KMS-11 (cell line): ENCODE measurements at regions not wholly inside any gene's neighbourhood (a gene's known extent, or its start where the extent isn't known, plus 50 kb on each side); places are given as distances from the start of the nearest gene placed in this dataset.

Source experiments
- H2AFZ ChIP-seq: fragments of 200-600 bp; sonication (generic); 2 replicates; pipeline ENCODE4 v1.6.1; 2016; ENCODE audit warnings: antibody characterized with exemption, mixed run types, low read depth
- H3K27ac ChIP-seq: fragments of 200-600 bp; sonication (generic); 2 replicates; pipeline ENCODE4 v1.6.1; 2016; ENCODE audit warnings: mild to moderate bottlenecking, mixed run types
- H3K27me3 ChIP-seq: fragments of 200-600 bp; sonication (generic); 2 replicates; pipeline ENCODE4 v1.6.1; 2017; ENCODE audit warnings: mild to moderate bottlenecking, low read depth, mixed run types, moderate library complexity; ENCODE audit not compliant: insufficient read depth
- H3K36me3 ChIP-seq: fragments of 200-600 bp; sonication (generic); 2 replicates; pipeline ENCODE4 v1.6.1; 2017; ENCODE audit warnings: mild to moderate bottlenecking, mixed run types; ENCODE audit not compliant: insufficient read depth
- H3K4me1 ChIP-seq: fragments of 200-600 bp; sonication (generic); 2 replicates; pipeline ENCODE4 v1.6.1; 2016; ENCODE audit warnings: mild to moderate bottlenecking, low read depth, mixed run types; ENCODE audit not compliant: poor library complexity, severe bottlenecking
- H3K4me2 ChIP-seq: fragments of 200-600 bp; sonication (generic); 2 replicates; pipeline ENCODE4 v1.7.0; 2016; ENCODE audit warnings: mild to moderate bottlenecking, mixed run types
- H3K4me3 ChIP-seq: fragments of 200-600 bp; sonication (generic); IDR thresholded peaks from 2 replicates; pipeline ENCODE4 v1.6.1; 2017; ENCODE audit warnings: low read depth, low read length, mixed read lengths; ENCODE audit not compliant: insufficient read depth
- H3K79me2 ChIP-seq: fragments of 200-600 bp; sonication (generic); 2 replicates; pipeline ENCODE4 v1.6.1; 2016; ENCODE audit warnings: low read depth, mixed run types; ENCODE audit not compliant: insufficient read depth
- H3K9ac ChIP-seq: fragments of 200-600 bp; sonication (generic); 2 replicates; pipeline ENCODE4 v1.6.1; 2016; ENCODE audit warnings: mild to moderate bottlenecking, mixed run types
- H4K20me1 ChIP-seq: fragments of 200-600 bp; sonication (generic); 2 replicates; pipeline ENCODE4 v1.6.1; 2016; ENCODE audit warnings: mild to moderate bottlenecking, mixed run types; ENCODE audit not compliant: insufficient read depth
- TF ChIP-seq, protein P1 (sequence below): fragments of 200-600 bp; sonication (generic); conservative IDR thresholded peaks from 2 replicates; pipeline ENCODE4 v1.6.1; 2017; ENCODE audit warnings: low read depth, mild to moderate bottlenecking, antibody characterized with exemption, low read length, moderate library complexity, mixed read lengths

DNA sequence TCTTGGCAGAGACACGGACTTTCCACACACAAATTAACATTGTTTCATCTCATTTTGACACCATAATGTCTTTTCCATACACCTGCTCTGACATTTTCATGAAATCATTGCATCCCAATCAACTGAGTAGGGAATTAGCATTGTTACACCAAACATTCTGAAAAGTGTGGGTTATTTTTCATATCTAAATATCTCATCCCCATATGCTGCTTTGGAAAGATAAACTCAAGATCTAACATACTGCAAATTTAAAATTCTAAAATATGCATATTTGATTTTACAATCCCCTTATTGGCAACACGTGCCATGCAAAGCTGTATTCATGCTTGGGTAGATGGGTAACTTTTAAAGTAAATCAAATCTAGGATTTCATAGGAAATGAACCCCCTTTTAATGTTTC, 242.9 kb downstream of the ZNF516 start:
- Histone ChIP-seq H4K20me1 (no peaks in the 10 kb centered on the region), H3K4me1 (no peaks in the 10 kb centered on the region), H3K79me2 (no peaks in the 10 kb centered on the region), H2AFZ (no peak overlapping the region), H3K4me2 (no peak overlapping the region), H3K27ac (no peak overlapping the region), H3K27me3 (no peaks in the 10 kb centered on the region), H3K36me3 (no peaks in the 10 kb centered on the region), H3K9ac (no peak overlapping the region), H3K4me3 (no peak overlapping the region)
- TF ChIP-seq, protein P1, sequence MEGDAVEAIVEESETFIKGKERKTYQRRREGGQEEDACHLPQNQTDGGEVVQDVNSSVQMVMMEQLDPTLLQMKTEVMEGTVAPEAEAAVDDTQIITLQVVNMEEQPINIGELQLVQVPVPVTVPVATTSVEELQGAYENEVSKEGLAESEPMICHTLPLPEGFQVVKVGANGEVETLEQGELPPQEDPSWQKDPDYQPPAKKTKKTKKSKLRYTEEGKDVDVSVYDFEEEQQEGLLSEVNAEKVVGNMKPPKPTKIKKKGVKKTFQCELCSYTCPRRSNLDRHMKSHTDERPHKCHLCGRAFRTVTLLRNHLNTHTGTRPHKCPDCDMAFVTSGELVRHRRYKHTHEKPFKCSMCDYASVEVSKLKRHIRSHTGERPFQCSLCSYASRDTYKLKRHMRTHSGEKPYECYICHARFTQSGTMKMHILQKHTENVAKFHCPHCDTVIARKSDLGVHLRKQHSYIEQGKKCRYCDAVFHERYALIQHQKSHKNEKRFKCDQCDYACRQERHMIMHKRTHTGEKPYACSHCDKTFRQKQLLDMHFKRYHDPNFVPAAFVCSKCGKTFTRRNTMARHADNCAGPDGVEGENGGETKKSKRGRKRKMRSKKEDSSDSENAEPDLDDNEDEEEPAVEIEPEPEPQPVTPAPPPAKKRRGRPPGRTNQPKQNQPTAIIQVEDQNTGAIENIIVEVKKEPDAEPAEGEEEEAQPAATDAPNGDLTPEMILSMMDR, result no peak

DNA sequence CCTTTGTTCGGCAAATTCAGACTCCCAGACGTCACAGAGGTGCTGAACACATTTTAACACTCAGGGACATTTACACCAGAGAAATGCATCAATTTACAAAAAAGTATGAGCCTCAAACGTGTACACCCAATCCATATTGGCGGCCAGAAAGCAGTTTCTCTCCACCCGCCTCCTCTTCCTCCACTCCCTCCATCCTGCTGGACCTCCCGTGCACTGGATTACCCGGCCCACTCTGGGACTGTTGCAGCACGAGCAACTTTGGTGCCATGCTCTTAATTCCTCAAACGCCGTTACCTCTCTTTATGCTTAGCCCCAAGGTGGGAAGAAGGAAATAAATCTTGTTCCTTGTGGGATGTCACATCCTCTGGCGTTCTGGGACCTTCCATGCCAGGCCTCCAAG, 243.4 kb downstream of the ZNF516 start:
- Histone ChIP-seq H3K79me2 (no peaks in the 10 kb centered on the region), H3K27ac (no peak overlapping the region), H3K36me3 (no peaks in the 10 kb centered on the region), H3K9ac (no peak overlapping the region), H3K27me3 (no peaks in the 10 kb centered on the region), H2AFZ (no peak overlapping the region), H4K20me1 (no peaks in the 10 kb centered on the region), H3K4me3 (no peak overlapping the region), H3K4me2 (no peak overlapping the region), H3K4me1 (no peaks in the 10 kb centered on the region)
- TF ChIP-seq, protein P1, result no peak

DNA sequence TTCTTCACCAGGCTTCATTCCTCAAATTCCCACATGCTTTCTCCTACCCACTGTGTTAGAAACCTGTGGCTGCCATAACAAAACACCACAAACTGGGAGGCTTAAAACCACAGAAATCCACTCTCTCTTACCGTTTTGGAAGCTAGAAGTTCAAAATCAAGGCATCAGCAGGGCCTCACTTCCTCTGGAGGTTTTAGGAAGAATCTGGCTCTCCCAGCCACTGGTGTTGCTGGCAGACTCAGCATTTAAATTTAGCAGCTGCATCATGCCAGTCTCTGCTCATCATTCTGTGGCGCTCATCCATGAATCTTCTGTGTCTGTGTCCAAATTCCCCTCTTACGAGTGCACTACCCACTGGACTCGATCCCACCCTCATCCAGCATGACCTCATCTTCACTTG, 248.5 kb downstream of the ZNF516 start:
- H3K4me1 ChIP-seq, result no peaks in the 10 kb centered on the region
- no peaks in the 10 kb centered on the region for H3K36me3 ChIP-seq

DNA sequence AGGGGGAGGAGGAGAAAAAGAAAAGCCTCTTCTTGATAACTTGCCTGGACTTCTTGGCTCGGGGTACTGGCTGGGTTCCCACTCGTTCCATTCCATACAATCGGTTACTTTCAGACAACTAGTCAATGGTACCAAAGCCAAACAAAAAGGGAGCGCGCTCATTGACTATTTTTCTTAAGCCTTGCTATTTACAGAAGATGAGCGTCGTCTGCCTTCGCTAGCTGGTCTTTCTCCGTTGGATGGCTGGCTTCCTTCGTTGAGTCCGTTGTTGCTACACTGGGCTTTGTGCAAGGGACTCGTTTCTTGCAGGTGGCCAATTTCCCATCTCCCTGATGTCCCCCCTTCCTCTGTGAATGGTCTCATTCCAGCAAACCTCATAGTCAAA, 260.4 kb downstream of the ZNF516 start:
- Histone ChIP-seq H3K4me3 (no peak overlapping the region), H3K9ac (no peak overlapping the region), H3K79me2 (no peaks in the 10 kb centered on the region), H3K36me3 (no peaks in the 10 kb centered on the region), H2AFZ (no peak overlapping the region), H3K27me3 (no peaks in the 10 kb centered on the region), H4K20me1 (no peaks in the 10 kb centered on the region), H3K4me2 (no peak overlapping the region), H3K4me1 (no peaks in the 10 kb centered on the region), H3K27ac (no peak overlapping the region)
- TF ChIP-seq, protein P1, result no peak

More for the DNA sequence above, 248.5 kb downstream of the ZNF516 start:
- no peak overlapping the region for H2AFZ ChIP-seq
- H3K27ac ChIP-seq, result no peak overlapping the region
- no peaks in the 10 kb centered on the region for H3K79me2 ChIP-seq
- no peak overlapping the region for H3K4me2 ChIP-seq
- no peaks in the 10 kb centered on the region for H3K27me3 ChIP-seq
- TF ChIP-seq, protein P1, result no peak
- no peak overlapping the region for H3K9ac ChIP-seq
- no peaks in the 10 kb centered on the region for H4K20me1 ChIP-seq
- H3K4me3 ChIP-seq, result no peak overlapping the region
